ENCODE measurements at regions not wholly inside any gene's neighbourhood (a gene's known extent, or its start where the extent isn't known, plus 50 kb on each side); places are given as distances from the start of the nearest gene placed in this dataset.

DNA sequence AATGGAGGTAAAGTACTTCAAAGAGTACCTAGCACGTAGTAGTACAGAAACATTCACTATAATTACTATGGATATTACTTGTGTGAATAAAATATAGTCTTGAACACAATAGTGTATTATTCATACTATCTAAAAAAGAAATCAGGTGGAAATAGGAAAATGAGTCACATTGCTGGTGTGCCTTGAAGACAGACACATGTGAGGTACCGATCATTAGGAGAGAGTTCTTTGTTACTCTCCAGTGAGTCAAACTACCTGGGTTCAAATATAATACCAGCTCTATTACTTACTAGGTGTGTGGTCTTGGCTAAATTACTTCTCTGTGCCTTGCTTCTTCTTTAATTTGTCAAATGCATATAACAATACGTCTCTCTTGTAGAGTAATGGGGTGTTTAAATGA lies 50.8 kb upstream of the BEND6 start:
- H3K4me1 ChIP-seq = peaks cover 0 to 3% (median 0%) of the 10 kb centered on the region in 3 donors
- H3K36me3 ChIP-seq = no peaks in the 10 kb centered on the region
- 33 to 37% methylated on average over 3 of the region's 3 CpGs for WGBS, 2 donors (ENCODE audit: low coverage in 1 of 2)
- no peaks in the 10 kb centered on the region for H3K9me3 ChIP-seq
- H3K4me3 ChIP-seq = no peak overlapping the region
- no peak for ATAC-seq
- no peak for TF ChIP-seq POLR2AphosphoS5 (IDR thresholded peaks at IDR 0.05)
- TF ChIP-seq CTCF (IDR thresholded peaks at IDR 0.05) = no peak
- TF ChIP-seq EP300 (IDR thresholded peaks at IDR 0.05) = no peak
- no peak for TF ChIP-seq POLR2A (IDR thresholded peaks at IDR 0.05)
- no peak overlapping the region for H3K27ac ChIP-seq
- no peaks in the 10 kb centered on the region for H3K27me3 ChIP-seq

DNA sequence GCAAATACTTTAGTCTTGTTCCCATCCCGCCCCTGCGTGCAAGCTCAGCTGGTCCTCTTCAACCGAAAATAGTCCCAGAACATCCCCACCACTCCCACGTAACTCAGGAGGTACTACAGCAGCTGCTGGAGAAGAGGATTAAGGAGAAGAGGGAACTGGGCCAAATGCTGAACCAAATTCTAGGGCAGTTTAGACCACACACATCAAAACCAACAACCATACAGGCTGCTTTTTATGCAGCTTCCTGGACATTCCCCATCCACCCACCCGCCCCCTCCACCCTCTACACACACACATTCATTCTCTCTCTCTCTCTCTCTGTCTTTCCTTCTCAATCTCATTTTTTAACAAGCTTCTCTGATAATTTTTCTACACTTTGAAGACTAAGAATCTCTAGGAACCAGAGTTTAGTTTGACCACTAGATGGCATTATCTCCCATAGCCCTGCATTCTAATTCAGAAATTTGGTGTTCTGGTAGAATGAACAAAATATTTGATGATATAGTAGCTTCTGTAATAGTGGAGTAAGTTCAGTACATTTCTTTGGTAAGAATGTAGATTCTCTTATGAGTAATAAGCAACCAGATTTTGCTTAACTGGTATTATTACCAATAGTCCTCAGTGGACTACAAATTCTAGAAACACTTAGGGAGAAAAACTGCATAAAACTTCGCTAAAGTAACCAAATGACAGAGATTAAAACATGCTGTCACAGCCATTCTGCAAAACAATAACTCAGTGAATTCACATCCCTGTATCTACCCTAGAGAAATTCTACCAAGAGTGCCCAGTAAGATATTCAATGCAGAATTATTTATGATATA lies 52.1 kb upstream of the BEND6 start:
- ATAC-seq = peak; percentile 32
- peak; percentile 49 to 78 (median 62) for TF ChIP-seq CTCF (IDR thresholded peaks at IDR 0.05)
- TF ChIP-seq EP300 (IDR thresholded peaks at IDR 0.05) = no peak
- TF ChIP-seq POLR2AphosphoS5 (IDR thresholded peaks at IDR 0.05) = no peak
- TF ChIP-seq POLR2A (IDR thresholded peaks at IDR 0.05) = no peak

DNA sequence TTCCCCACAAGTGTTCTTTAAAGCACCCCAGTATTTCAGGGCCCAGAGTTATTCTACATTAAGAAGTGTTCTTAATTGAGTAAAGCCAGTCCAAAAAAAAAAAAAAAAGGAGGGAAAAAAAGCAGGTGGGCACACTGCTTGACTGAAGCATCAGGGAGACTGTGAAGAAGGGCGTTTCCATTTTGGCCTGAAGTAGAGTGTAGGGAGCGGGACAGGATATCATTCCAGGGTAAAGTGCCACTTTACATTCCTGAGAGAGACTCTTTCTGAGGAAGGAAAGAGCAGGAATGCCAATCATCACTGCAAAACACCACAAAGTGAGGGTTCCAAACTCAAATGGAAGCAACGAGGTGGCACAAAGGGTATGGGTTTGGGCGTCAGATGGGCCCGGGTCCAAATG lies 54.1 kb upstream of the BEND6 start:
- TF ChIP-seq EP300 (IDR thresholded peaks at IDR 0.05) = no peak
- WGBS, 2 donors (ENCODE audit: low coverage in 1 of 2) = 84 to 95% methylated on average over 5 of the region's 5 CpGs
- Histone ChIP-seq H3K4me3 (no peak overlapping the region), H3K27ac (no peak overlapping the region), H3K27me3 (no peaks in the 10 kb centered on the region), H3K9me3 (no peaks in the 10 kb centered on the region), H3K4me1 (peaks cover 0 to 3% (median 0%) of the 10 kb centered on the region in 3 donors), H3K36me3 (no peaks in the 10 kb centered on the region)
- no peak for ATAC-seq

More for the DNA sequence above, 52.1 kb upstream of the BEND6 start:
- H3K4me3 ChIP-seq = no peak overlapping the region
- H3K4me1 ChIP-seq = peaks cover 0 to 3% (median 0%) of the 10 kb centered on the region in 3 donors
- H3K27me3 ChIP-seq = no peaks in the 10 kb centered on the region
- peak overlapping the region in 2 of 4 donors; percentile 4 to 28 for H3K27ac ChIP-seq
- H3K9me3 ChIP-seq = no peaks in the 10 kb centered on the region
- no peaks in the 10 kb centered on the region for H3K36me3 ChIP-seq
- 28% methylated on average over 5 to 6 of the region's 6 CpGs for WGBS, 2 donors (ENCODE audit: low coverage in 1 of 2)

DNA sequence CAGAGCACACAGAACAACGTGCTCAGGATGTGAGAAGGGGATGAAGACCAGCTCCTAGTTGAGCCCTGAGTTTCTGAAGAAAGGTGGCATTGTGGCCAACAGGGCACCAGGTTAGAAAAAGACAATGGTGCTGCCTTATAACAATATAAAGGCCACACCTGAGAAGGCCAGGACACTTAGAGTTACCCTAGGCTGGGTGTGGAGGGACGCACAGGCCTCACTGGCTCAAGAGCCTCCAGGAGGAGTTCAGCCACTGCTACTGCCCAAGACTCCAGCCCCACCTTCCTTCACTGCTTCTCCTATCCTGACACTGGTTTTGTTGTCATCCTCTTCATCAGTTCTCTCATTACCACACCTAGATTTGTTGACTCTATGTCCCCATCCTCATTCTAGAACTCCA lies 55.2 kb upstream of the BEND6 start:
- ATAC-seq = no peak
- TF ChIP-seq CTCF (IDR thresholded peaks at IDR 0.05) = no peak
- TF ChIP-seq POLR2AphosphoS5 (IDR thresholded peaks at IDR 0.05) = no peak
- TF ChIP-seq POLR2A (IDR thresholded peaks at IDR 0.05) = no peak
- Histone ChIP-seq H3K4me3 (no peak overlapping the region), H3K9me3 (no peaks in the 10 kb centered on the region), H3K27ac (no peak overlapping the region), H3K36me3 (no peaks in the 10 kb centered on the region), H3K4me1 (peaks cover 0 to 2% (median 0%) of the 10 kb centered on the region in 3 donors), H3K27me3 (no peaks in the 10 kb centered on the region)
- 67 to 73% methylated on average over 2 of the region's 2 CpGs for WGBS, 2 donors (ENCODE audit: low coverage in 1 of 2)

- Histone ChIP-seq H3K4me1 (no peaks in the 10 kb centered on the region), H3K27me3 (no peaks in the 10 kb centered on the region), H3K27ac (no peak overlapping the region), H3K4me3 (no peak overlapping the region), H3K9me3 (no peaks in the 10 kb centered on the region), H3K36me3 (no peaks in the 10 kb centered on the region)
- 46 to 50% methylated on average over 1 of the region's 1 CpG for WGBS, 2 donors (ENCODE audit: low coverage in 1 of 2)
- TF ChIP-seq POLR2AphosphoS5 (IDR thresholded peaks at IDR 0.05) (no peak), EP300 (IDR thresholded peaks at IDR 0.05) (no peak), POLR2A (IDR thresholded peaks at IDR 0.05) (no peak), CTCF (IDR thresholded peaks at IDR 0.05) (no peak)
- ATAC-seq = no peak
These were observed 55.6 kb upstream of the BEND6 start for GRCh38 chr6:56899311-56899710.
